K562 (cell line): ENCODE measurements at regions not wholly inside any gene's neighbourhood (a gene's known extent, or its start where the extent isn't known, plus 50 kb on each side); places are given as distances from the start of the nearest gene placed in this dataset.

Source experiments
- ATAC-seq: fragments of 200-7000 bp; cut with Tn5 transposase; 3 replicates; pipeline ENCODE4 v1.9.1; 2020; ENCODE audit warnings: moderate library complexity
- BruUV-seq: library from RNA; stranded (reverse); fragments of 400-500 nt; replicated peaks from 2 replicates; lab custom pipeline; 2021; lab: Mats Ljungman, UMichigan
- CTCF ChIA-PET: fragments of 300-600 bp; formaldehyde crosslinking; extraction: SDS; loops from one replicate; lab custom pipeline; 2021; ENCODE audit warnings: low intra/inter-chr PET ratio; lab: Yijun Ruan, JAX
- POLR2A ChIA-PET: fragments of 300-600, 350-650 bp; sonication (Branson Sonifier 250); formaldehyde crosslinking; extraction: SDS; loops from one replicate; lab custom pipeline; 2021; ENCODE audit warnings: antibody characterized with exemption, inconsistent platforms; lab: Yijun Ruan, JAX
- DNase-seq, 4 experiments: peaks; one replicate each; pipeline versions ENCODE4 v3.0.0 to v3.0.0-alpha.2; 2011 to 2018; ENCODE audit warnings: low spot score in 3 of 4, mixed read lengths in 3 of 4; ENCODE audit errors: extremely low read depth in 1 of 4
- FAIRE-seq: peaks from 2 replicates; lab custom pipeline; 2011; peaks lifted over from hg19 to GRCh38; lab: Jason Lieb, UNC
- H2AFZ ChIP-seq: 2 replicates; pipeline ENCODE4 v1.6.0; 2011; ENCODE audit warnings: low read depth, low read length, control low read depth, inconsistent platforms
- H3K27ac ChIP-seq: fragments of 200-600 bp; 3 replicates; pipeline ENCODE4 v1.8.0; 2011; ENCODE audit warnings: low read depth, mild to moderate bottlenecking, control low read depth, inconsistent platforms, low read length, moderate library complexity, mixed read lengths; ENCODE audit errors: extremely low read depth
- H3K27me3 ChIP-seq, 2 experiments: fragments of 300-600 bp in 1 of 2; 2 replicates in 1 of 2; 3 replicates in 1 of 2; pipeline versions ENCODE4 v1.6.0 to v1.8.0; 2011; ENCODE audit warnings: inconsistent platforms in 2 of 2, low read length in 2 of 2, mild to moderate bottlenecking in 1 of 2, mixed read lengths in 1 of 2, moderate library complexity in 1 of 2; ENCODE audit not compliant: control insufficient read depth in 2 of 2, insufficient read depth in 2 of 2
- H3K36me3 ChIP-seq: fragments of 300-600 bp; 3 replicates; pipeline ENCODE4 v1.8.0; 2011; ENCODE audit warnings: mild to moderate bottlenecking, low read length, inconsistent platforms; ENCODE audit not compliant: control insufficient read depth, insufficient read depth
- H3K4me1 ChIP-seq, 2 experiments: fragments of 200-600 bp in 1 of 2; replicated peaks in 1 of 2; 2 replicates in 1 of 2; 3 replicates in 1 of 2; pipeline versions ENCODE4 v1.5.1 to v1.8.0; 2011; ENCODE audit warnings: inconsistent platforms in 2 of 2, low read length in 2 of 2, mild to moderate bottlenecking in 1 of 2, mixed read lengths in 1 of 2, moderate library complexity in 1 of 2; ENCODE audit not compliant: control insufficient read depth in 2 of 2, insufficient read depth in 2 of 2
- H3K4me2 ChIP-seq: 2 replicates; pipeline ENCODE4 v1.6.1; 2011; ENCODE audit warnings: low read length, control low read depth, inconsistent platforms, mixed read lengths; ENCODE audit not compliant: insufficient read depth
- H3K4me3 ChIP-seq: fragments of 200-600 bp; sonication (generic), shearing (Covaris generic); 2 replicates; pipeline ENCODE4 v1.5.1; 2016; ENCODE audit warnings: control low read depth, inconsistent platforms
- H3K79me2 ChIP-seq: fragments of 200-600 bp; 3 replicates; pipeline ENCODE4 v1.8.0; 2011; ENCODE audit warnings: low read length, inconsistent platforms; ENCODE audit not compliant: control insufficient read depth, insufficient read depth
- H3K9ac ChIP-seq, 2 experiments: 2 replicates each; pipeline versions ENCODE4 v1.6.0 to v1.6.1; 2011; ENCODE audit warnings: low read depth in 2 of 2, low read length in 2 of 2, control low read depth in 1 of 2, inconsistent platforms in 1 of 2, mild to moderate bottlenecking in 1 of 2, mixed read lengths in 1 of 2; ENCODE audit not compliant: insufficient read depth in 1 of 2
- H3K9me1 ChIP-seq: one replicate; pipeline ENCODE4 v1.6.0; 2011; ENCODE audit warnings: inconsistent platforms, mild to moderate bottlenecking, low read length, moderate library complexity; ENCODE audit not compliant: control insufficient read depth, insufficient read depth
- H3K9me3 ChIP-seq: replicated peaks from 2 replicates; pipeline ENCODE4 v1.5.1; 2011; ENCODE audit warnings: low read depth, low read length, inconsistent platforms; ENCODE audit not compliant: control insufficient read depth, insufficient read depth
- H4K20me1 ChIP-seq: replicated peaks from 2 replicates; pipeline ENCODE4 v1.6.1; 2011; ENCODE audit warnings: low read length, inconsistent platforms, mixed read lengths; ENCODE audit not compliant: control insufficient read depth, insufficient read depth
- MTA1 ChIP-seq: fragments of 450-650 bp; IDR thresholded peaks from 2 replicates; pipeline ENCODE4 v1.6.1; 2017; ENCODE audit warnings: borderline replicate concordance
- NCOA2 ChIP-seq, 2 experiments: fragments of 450-650 bp; IDR thresholded peaks; 2 replicates each; pipeline ENCODE4 v1.6.1; 2018; ENCODE audit warnings: mild to moderate bottlenecking in 2 of 2, moderate library complexity in 1 of 2; ENCODE audit not compliant: partially characterized antibody in 2 of 2
- NFIC ChIP-seq: fragments of 450-650 bp; IDR thresholded peaks from 2 replicates; pipeline ENCODE4 v1.6.1; 2017; ENCODE audit warnings: mild to moderate bottlenecking, inconsistent platforms
- PHB ChIP-seq: fragments of 250-450 bp; sonication (Bioruptor Pico); IDR thresholded peaks from 2 replicates; pipeline ENCODE4 v1.5.0; 2021
- ZNF589 ChIP-seq: fragments of 200-800 bp; sonication (Bioruptor generic); IDR thresholded peaks from 2 replicates; pipeline ENCODE4 v1.6.1; 2016; ENCODE audit warnings: low read depth, missing genetic modification characterization, missing compliant biosample characterization
- WGBS: fragments of 100-300 bp; shearing (Covaris generic); methylation state at CpG from one replicate; pipeline ENCODE4 v1.1.6; 2016; ENCODE audit warnings: low coverage, mixed read lengths; ENCODE audit not compliant: insufficient coverage; ENCODE audit errors: missing lambda C conversion rate; 5-methylcytosine and 5-hydroxymethylcytosine counted together
- in situ Hi-C: fragments of 300-500 bp; cut with MboI; formaldehyde crosslinking; loops from 4 replicates; pipeline ENCODE4 v1.15.0; 2018; ENCODE audit warnings: inconsistent platforms, mixed read lengths
- intact Hi-C: fragments of 100-400 bp; cut with micrococcal nuclease; formaldehyde crosslinking; loops from 2 replicates; pipeline ENCODE4 v1.14.2; 2022
- TF ChIP-seq, protein P1 (sequence below): fragments of 250-450 bp; sonication (Bioruptor Pico); IDR thresholded peaks from 2 replicates; pipeline ENCODE4 v1.8.0; 2021; ENCODE audit warnings: borderline replicate concordance, mild to moderate bottlenecking, moderate library complexity; ENCODE audit not compliant: poor library complexity, severe bottlenecking
- TF ChIP-seq, protein P2 (sequence below): fragments of 450-650 bp; conservative IDR thresholded peaks from 2 replicates; pipeline ENCODE4 v1.6.1; 2016; ENCODE audit warnings: missing genetic modification characterization, low read depth, mild to moderate bottlenecking, missing compliant biosample characterization, moderate library complexity
- TF ChIP-seq, protein P3 (sequence below), 3 experiments: fragments of 200-800 bp in 1 of 3; sonication (Bioruptor generic) in 1 of 3; sonication (generic) in 1 of 3; formaldehyde crosslinking in 1 of 3; IDR thresholded peaks; 2 replicates each; pipeline versions ENCODE4 v1.6.1 to v1.8.0; 2016 to 2022; ENCODE audit warnings: mild to moderate bottlenecking in 2 of 3, missing compliant biosample characterization in 2 of 3, missing genetic modification characterization in 2 of 3, missing genetic modification reagents in 1 of 3
- TF ChIP-seq, protein P4 (sequence below): IDR thresholded peaks from 2 replicates; pipeline ENCODE4 v1.6.1; 2011; ENCODE audit not compliant: insufficient read length; ENCODE audit errors: extremely low read depth

DNA sequence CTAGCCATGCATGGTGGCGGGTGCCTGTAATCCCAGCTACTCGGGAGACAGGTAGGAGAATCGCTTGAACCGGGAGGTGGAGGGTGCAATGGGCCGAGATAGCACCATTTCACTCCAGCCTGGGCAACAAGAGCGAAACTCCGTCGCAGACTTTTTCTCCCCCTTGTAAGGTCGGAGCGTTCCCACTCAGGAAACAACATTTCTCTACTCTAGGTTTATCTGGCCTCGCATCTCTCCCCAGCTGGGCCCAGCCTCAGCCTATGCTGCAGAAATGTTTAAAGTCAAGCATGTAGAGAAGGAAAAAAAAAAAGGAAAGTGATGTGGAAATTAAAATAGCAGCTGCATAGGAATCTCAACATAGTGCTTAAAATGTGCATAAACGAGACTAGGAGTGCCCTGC, 172.3 kb downstream of the TRIM27 start (continued):
- TF ChIP-seq, protein P1, sequence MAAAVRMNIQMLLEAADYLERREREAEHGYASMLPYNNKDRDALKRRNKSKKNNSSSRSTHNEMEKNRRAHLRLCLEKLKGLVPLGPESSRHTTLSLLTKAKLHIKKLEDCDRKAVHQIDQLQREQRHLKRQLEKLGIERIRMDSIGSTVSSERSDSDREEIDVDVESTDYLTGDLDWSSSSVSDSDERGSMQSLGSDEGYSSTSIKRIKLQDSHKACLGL, result no peak
- TF ChIP-seq, protein P2, sequence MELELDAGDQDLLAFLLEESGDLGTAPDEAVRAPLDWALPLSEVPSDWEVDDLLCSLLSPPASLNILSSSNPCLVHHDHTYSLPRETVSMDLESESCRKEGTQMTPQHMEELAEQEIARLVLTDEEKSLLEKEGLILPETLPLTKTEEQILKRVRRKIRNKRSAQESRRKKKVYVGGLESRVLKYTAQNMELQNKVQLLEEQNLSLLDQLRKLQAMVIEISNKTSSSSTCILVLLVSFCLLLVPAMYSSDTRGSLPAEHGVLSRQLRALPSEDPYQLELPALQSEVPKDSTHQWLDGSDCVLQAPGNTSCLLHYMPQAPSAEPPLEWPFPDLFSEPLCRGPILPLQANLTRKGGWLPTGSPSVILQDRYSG, result no peak
- TF ChIP-seq ZNF589 (CRISPR knock-in tag) (no peak), NFIC (no peak), PHB (CRISPR knock-in tag) (no peak), MTA1 (no peak)
- TF ChIP-seq, protein P3, sequence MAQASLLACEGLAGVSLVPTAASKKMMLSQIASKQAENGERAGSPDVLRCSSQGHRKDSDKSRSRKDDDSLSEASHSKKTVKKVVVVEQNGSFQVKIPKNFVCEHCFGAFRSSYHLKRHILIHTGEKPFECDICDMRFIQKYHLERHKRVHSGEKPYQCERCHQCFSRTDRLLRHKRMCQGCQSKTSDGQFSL (CRISPR knock-in tag; IDR thresholded peaks at IDR 0.05), result no peak
- TF ChIP-seq, protein P3 (tag; IDR thresholded peaks at IDR 0.05), result no peak

DNA sequence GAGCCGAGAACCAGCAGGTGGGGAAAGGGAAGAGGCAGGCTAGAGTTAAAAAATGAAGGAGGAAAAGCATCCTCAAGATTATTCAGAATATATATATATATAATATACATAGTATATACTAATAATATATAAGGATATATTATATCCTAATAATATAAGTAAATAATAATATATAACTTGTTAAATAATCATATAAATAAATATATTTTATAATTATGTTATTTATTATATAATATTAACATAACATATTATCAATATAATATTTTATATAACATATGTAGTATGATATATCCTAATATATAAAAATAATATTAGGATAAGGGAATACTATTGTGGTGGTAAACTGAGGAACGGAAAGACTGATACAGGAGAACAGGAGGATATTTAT, 171.8 kb downstream of the TRIM27 start:
- Histone ChIP-seq H3K36me3 (no peaks in the 10 kb centered on the region), H3K4me3 (peak overlapping the region; percentile 38), H3K9me1 (no peaks in the 10 kb centered on the region), H3K4me2 (peak overlapping the region; percentile 78), H3K9me3 (no peaks in the 10 kb centered on the region), H3K27ac (peak overlapping the region; percentile 90), H3K4me1 (peaks cover 23 to 28% of the 10 kb centered on the region in 2 experiments; a peak in 4 of 5 replicates), H2AFZ (peak overlapping the region; percentile 88), H3K9ac (peak overlapping the region; percentile 79 to 84), H3K79me2 (0 out of 3 replicates have a peak, but pooled peaks cover 3% of the 10 kb centered on the region), H4K20me1 (no peaks in the 10 kb centered on the region), H3K27me3 (no peaks in the 10 kb centered on the region)
- intact Hi-C loops (no loop called here), in situ Hi-C loops (no loop called here)
- peak in 1 of 4 experiments; percentile 27 for DNase-seq
- ATAC-seq, result no peak
- no TSS peak for BruUV-seq
- TF ChIP-seq NCOA2 (IDR thresholded peaks at IDR 0.05; ENCODE audit: partially characterized antibody in 2 of 2), result peak in 1 of 2 experiments; percentile 43
- TF ChIP-seq, protein P4, sequence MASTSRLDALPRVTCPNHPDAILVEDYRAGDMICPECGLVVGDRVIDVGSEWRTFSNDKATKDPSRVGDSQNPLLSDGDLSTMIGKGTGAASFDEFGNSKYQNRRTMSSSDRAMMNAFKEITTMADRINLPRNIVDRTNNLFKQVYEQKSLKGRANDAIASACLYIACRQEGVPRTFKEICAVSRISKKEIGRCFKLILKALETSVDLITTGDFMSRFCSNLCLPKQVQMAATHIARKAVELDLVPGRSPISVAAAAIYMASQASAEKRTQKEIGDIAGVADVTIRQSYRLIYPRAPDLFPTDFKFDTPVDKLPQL, result no peak
- 27% methylated on average over 2 of the region's 2 CpGs for WGBS
- POLR2A ChIA-PET, result interaction anchor here (0.7 to 2.1 kb wide), 5 partner anchors 9 to 276 kb away, joined by 3 to 6 read pairs (median 3); no protein-coding TSS in a partner anchor
- no peak for FAIRE-seq
- CTCF ChIA-PET, result no interaction called here
